CD4-positive, alpha-beta T cell treated with Interleukin-17A for 4 hours (primary cell): ENCODE measurements at regions not wholly inside any gene's neighbourhood (a gene's known extent, or its start where the extent isn't known, plus 50 kb on each side); places are given as distances from the start of the nearest gene placed in this dataset.
"Not testable (repeated sequence)": the region's sequence is repeated elsewhere in the genome, so short reads cannot be mapped to it uniquely, and the experiment has no call there.

Source experiments
- DNase-seq: peaks from one replicate; pipeline ENCODE4 v3.0.0-alpha.2; 2020; ENCODE audit warnings: mixed read lengths

- no peak for DNase-seq
Measured at GRCh38 chr13:61954092-61954491, 538.4 kb upstream of the PCDH20 start.

GRCh38 chr13:61950828-61951227, 535.2 kb upstream of the PCDH20 start:
- no peak for DNase-seq

GRCh38 chr13:61944329-61944929, 528.8 kb upstream of the PCDH20 start:
- no peak for DNase-seq

- DNase-seq, result no peak
Measured at GRCh38 chr13:61935710-61936109, 520.1 kb upstream of the PCDH20 start.

GRCh38 chr13:61927648-61928047, 512.0 kb upstream of the PCDH20 start:
- no peak for DNase-seq

- no peak for DNase-seq
Measured at GRCh38 chr13:61918841-61919240, 503.2 kb upstream of the PCDH20 start.

GRCh38 chr13:61916483-61916882, 500.8 kb upstream of the PCDH20 start:
- no peak for DNase-seq

GRCh38 chr13:61913183-61913582, 497.5 kb upstream of the PCDH20 start:
- DNase-seq, result no peak

GRCh38 chr13:61908906-61909615, 493.4 kb upstream of the PCDH20 start:
- DNase-seq, result no peak

- no peak for DNase-seq
Measured at GRCh38 chr13:61905054-61905453, 489.4 kb upstream of the PCDH20 start.

- DNase-seq, result no peak
Measured at GRCh38 chr13:61901946-61902541, 486.4 kb upstream of the PCDH20 start.

GRCh38 chr13:61900033-61900432, 484.4 kb upstream of the PCDH20 start:
- DNase-seq, result no peak

- DNase-seq, result no peak
Measured at GRCh38 chr13:61898207-61898606, 482.6 kb upstream of the PCDH20 start.

GRCh38 chr13:61891401-61891800, 475.8 kb upstream of the PCDH20 start:
- DNase-seq, result no peak

- no peak for DNase-seq
Measured at GRCh38 chr13:61884830-61885229, 469.2 kb upstream of the PCDH20 start.

- DNase-seq, result no peak
Measured at GRCh38 chr13:61880578-61881283, 465.1 kb upstream of the PCDH20 start.

- not testable (repeated sequence) for DNase-seq
Measured at GRCh38 chr13:61878565-61878964, 462.9 kb upstream of the PCDH20 start.

- no peak for DNase-seq
Measured at GRCh38 chr13:61874970-61875579, 459.4 kb upstream of the PCDH20 start.

- DNase-seq, result no peak
Measured at GRCh38 chr13:61873717-61874116, 458.1 kb upstream of the PCDH20 start.

- DNase-seq, result no peak
Measured at GRCh38 chr13:61857198-61857597, 441.5 kb upstream of the PCDH20 start.

GRCh38 chr13:61852116-61852619, 436.5 kb upstream of the PCDH20 start:
- no peak for DNase-seq

GRCh38 chr13:61850794-61851193, 435.1 kb upstream of the PCDH20 start:
- DNase-seq, result no peak

GRCh38 chr13:61838568-61838967, 422.9 kb upstream of the PCDH20 start:
- DNase-seq, result no peak
